Prostate gland (tissue), 2 donors: ENCODE measurements at regions not wholly inside any gene's neighbourhood (a gene's known extent, or its start where the extent isn't known, plus 50 kb on each side); places are given as distances from the start of the nearest gene placed in this dataset.

Experiments
- CTCF ChIP-seq, 4 experiments: fragments of 200-600 bp in 2 of 4; fragments of 450-650 bp in 2 of 4; sonication (generic) in 2 of 4; IDR thresholded peaks; 1 replicate in 3 of 4; 2 replicates in 1 of 4; pipeline ENCODE4 v1.5.1; 2016 to 2019; ENCODE audit warnings: antibody characterized with exemption in 4 of 4, mild to moderate bottlenecking in 2 of 4, moderate library complexity in 2 of 4
- POLR2A ChIP-seq: fragments of 450-650 bp; IDR thresholded peaks from one replicate; pipeline ENCODE4 v1.6.1; 2016; ENCODE audit warnings: antibody characterized with exemption, mild to moderate bottlenecking
- POLR2AphosphoS5 ChIP-seq: sonication (generic); formaldehyde crosslinking; IDR thresholded peaks from one replicate; pipeline ENCODE4 v1.6.1; 2017; ENCODE audit warnings: antibody characterized with exemption

- no peak for TF ChIP-seq CTCF (IDR thresholded peaks at IDR 0.05)
- TF ChIP-seq POLR2AphosphoS5 = no peak
- no peak for TF ChIP-seq POLR2A
These were observed 83.9 kb downstream of the RMI2 start for GRCh38 chr16:11429123-11429522.
